HL-60/S4 treated with phorbol 12-myristate 13-acetate at 8.2 ng/mL for 4 days and 3 days (cell line): ENCODE measurements at regions not wholly inside any gene's neighbourhood (a gene's known extent, or its start where the extent isn't known, plus 50 kb on each side); places are given as distances from the start of the nearest gene placed in this dataset.
"Not testable (repeated sequence)": the region's sequence is repeated elsewhere in the genome, so short reads cannot be mapped to it uniquely, and the experiment has no call there.

Experiments used
- in situ Hi-C: fragments of 300-500 bp; cut with MboI; formaldehyde crosslinking; loops from 2 replicates; pipeline ENCODE4 v1.15.0; 2022; ENCODE audit warnings: low sequenced_read_pairs

GRCh38 chrX:144783528-144783927, 463.8 kb upstream of the SPANXN1 start:
- in situ Hi-C loops = not testable (repeated sequence)

GRCh38 chrX:144790148-144790547, 457.2 kb upstream of the SPANXN1 start:
- in situ Hi-C loops = no loop called here

- in situ Hi-C loops = no loop called here
These were observed 456.0 kb upstream of the SPANXN1 start for GRCh38 chrX:144791298-144791697.

- in situ Hi-C loops = no loop called here
These were observed 448.3 kb upstream of the SPANXN1 start for GRCh38 chrX:144798972-144799371.

- in situ Hi-C loops = loop anchor here (25.0 kb wide), 1 partner anchor 89 kb away; no protein-coding TSS in a partner anchor
These were observed 445.5 kb upstream of the SPANXN1 start for GRCh38 chrX:144801786-144802185.

GRCh38 chrX:144809025-144809424, 438.3 kb upstream of the SPANXN1 start:
- in situ Hi-C loops = loop anchor here (25.0 kb wide), 1 partner anchor 97 kb away; no protein-coding TSS in a partner anchor

GRCh38 chrX:144810539-144810938, 436.8 kb upstream of the SPANXN1 start:
- in situ Hi-C loops = loop anchor here (25.0 kb wide), 1 partner anchor 98 kb away; no protein-coding TSS in a partner anchor

GRCh38 chrX:144819406-144819805, 427.9 kb upstream of the SPANXN1 start:
- in situ Hi-C loops = loop anchor here (25.0 kb wide), 1 partner anchor 107 kb away; no protein-coding TSS in a partner anchor

- in situ Hi-C loops = no loop called here
These were observed 406.7 kb upstream of the SPANXN1 start for GRCh38 chrX:144840616-144841015.

GRCh38 chrX:144849141-144849540, 398.2 kb upstream of the SPANXN1 start:
- in situ Hi-C loops = no loop called here

GRCh38 chrX:144896323-144896722, 351.0 kb upstream of the SPANXN1 start:
- in situ Hi-C loops = no loop called here

- in situ Hi-C loops = no loop called here
These were observed 345.8 kb upstream of the SPANXN1 start for GRCh38 chrX:144901521-144901920.

GRCh38 chrX:144916785-144917184, 330.5 kb upstream of the SPANXN1 start:
- in situ Hi-C loops = no loop called here

GRCh38 chrX:144918936-144919335, 328.4 kb upstream of the SPANXN1 start:
- in situ Hi-C loops = no loop called here

- in situ Hi-C loops = no loop called here
These were observed 300.6 kb upstream of the SPANXN1 start for GRCh38 chrX:144946666-144947065.
